ENCODE measurements at regions not wholly inside any gene's neighbourhood (a gene's known extent, or its start where the extent isn't known, plus 50 kb on each side); places are given as distances from the start of the nearest gene placed in this dataset.

DNA sequence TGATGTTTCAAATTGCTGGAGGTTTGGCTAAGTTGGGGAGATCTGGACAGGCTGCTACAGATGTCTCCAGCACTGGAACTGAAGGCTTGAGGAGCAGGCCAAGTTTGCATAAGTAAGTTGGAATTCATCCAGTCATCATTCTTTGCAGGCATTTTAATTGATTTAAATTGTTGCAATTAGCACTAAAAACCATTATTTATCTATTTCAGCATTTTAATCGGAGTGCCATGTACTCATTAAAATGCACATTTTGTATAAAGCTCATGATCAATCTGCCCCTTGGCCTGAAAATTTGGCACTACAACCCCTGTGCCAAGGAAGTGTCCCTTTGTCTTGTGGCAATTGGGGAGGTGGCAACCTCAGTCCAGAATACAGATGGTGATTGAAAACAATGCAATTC, 320.2 kb downstream of the MAT2B start:
- TF ChIP-seq, protein P1, sequence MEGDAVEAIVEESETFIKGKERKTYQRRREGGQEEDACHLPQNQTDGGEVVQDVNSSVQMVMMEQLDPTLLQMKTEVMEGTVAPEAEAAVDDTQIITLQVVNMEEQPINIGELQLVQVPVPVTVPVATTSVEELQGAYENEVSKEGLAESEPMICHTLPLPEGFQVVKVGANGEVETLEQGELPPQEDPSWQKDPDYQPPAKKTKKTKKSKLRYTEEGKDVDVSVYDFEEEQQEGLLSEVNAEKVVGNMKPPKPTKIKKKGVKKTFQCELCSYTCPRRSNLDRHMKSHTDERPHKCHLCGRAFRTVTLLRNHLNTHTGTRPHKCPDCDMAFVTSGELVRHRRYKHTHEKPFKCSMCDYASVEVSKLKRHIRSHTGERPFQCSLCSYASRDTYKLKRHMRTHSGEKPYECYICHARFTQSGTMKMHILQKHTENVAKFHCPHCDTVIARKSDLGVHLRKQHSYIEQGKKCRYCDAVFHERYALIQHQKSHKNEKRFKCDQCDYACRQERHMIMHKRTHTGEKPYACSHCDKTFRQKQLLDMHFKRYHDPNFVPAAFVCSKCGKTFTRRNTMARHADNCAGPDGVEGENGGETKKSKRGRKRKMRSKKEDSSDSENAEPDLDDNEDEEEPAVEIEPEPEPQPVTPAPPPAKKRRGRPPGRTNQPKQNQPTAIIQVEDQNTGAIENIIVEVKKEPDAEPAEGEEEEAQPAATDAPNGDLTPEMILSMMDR (IDR thresholded peaks at IDR 0.05) = no peak
- Histone ChIP-seq H3K36me3 (replicated peaks in 1 of 2; ENCODE audit: control insufficient read depth in 1 of 2, insufficient read depth in 2 of 2, low read length in 2 of 2) (no peaks in the 10 kb centered on the region), H3K4me3 (replicated peaks in 1 of 3; ENCODE audit: low read depth in 2 of 3, low read length in 3 of 3) (no peak overlapping the region), H3K9ac (ENCODE audit: insufficient read depth, low read length, poor library complexity, severe bottlenecking) (no peak overlapping the region), H3K9me3 (replicated peaks in 1 of 2; ENCODE audit: control insufficient read depth in 1 of 2, insufficient read depth in 1 of 2, low read length in 2 of 2) (peaks cover 0 to 13% of the 10 kb centered on the region in 2 donors), H2AFZ (ENCODE audit: insufficient read depth, low read depth, low read length, poor library complexity, severe bottlenecking) (no peak overlapping the region), H3K4me2 (replicated peaks; ENCODE audit: extremely low read depth, low read length, poor library complexity, severe bottlenecking) (no peak overlapping the region), H3K27ac (ENCODE audit: low read depth in 1 of 2, low read length in 2 of 2) (no peak overlapping the region), H3K79me2 (ENCODE audit: insufficient read depth, low read length) (no peaks in the 10 kb centered on the region), H4K20me1 (ENCODE audit: insufficient read depth, low read length) (no peaks in the 10 kb centered on the region), H3K27me3 (ENCODE audit: control insufficient read depth in 2 of 2, insufficient read depth in 2 of 2, low read length in 2 of 2) (no peaks in the 10 kb centered on the region), H3K4me1 (ENCODE audit: control insufficient read depth in 1 of 2, insufficient read depth in 2 of 2, low read length in 2 of 2) (no peaks in the 10 kb centered on the region)
- Mint-ChIP-seq H3K9me3 (peaks cover 4 to 17% (median 6%) of the 10 kb centered on the region in 7 donors), H3K27ac (no peak overlapping the region), H3K27me3 (ENCODE audit: low read depth in 3 of 3) (peaks cover 0 to 3% (median 2%) of the 10 kb centered on the region in 3 donors), H3K4me1 (no peaks in the 10 kb centered on the region), H3K36me3 (no peaks in the 10 kb centered on the region), H3K4me3 (no peak overlapping the region)
- DNase-seq = no peak
- intact Hi-C loops (cut with micrococcal nuclease) = no loop called here
- no CpG with 5 or more reads among the region's 1 CpG for WGBS (ENCODE audit: insufficient coverage)

DNA sequence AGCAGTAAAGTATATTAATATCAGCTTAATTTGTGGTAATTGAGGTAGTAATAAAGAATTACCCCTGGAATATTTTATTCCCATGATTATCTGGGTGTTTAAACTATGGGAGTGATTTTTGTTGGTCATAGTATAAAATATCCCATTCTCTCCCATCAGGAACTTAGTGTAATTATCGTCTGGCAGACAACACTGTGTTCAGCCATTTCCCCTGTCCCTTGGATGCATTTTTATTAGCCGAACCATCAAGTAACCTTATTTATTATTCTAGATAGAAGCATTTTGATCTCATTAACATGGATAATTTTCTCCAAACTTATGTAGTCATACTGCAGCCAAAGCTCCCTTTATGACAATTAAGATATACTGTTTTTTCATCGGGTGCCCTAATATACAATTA, 320.8 kb downstream of the MAT2B start:
- Histone ChIP-seq H3K9me3 (replicated peaks in 1 of 2; ENCODE audit: control insufficient read depth in 1 of 2, insufficient read depth in 1 of 2, low read length in 2 of 2) (peaks cover 0 to 15% of the 10 kb centered on the region in 2 donors), H3K27me3 (ENCODE audit: control insufficient read depth in 2 of 2, insufficient read depth in 2 of 2, low read length in 2 of 2) (no peaks in the 10 kb centered on the region), H3K36me3 (replicated peaks in 1 of 2; ENCODE audit: control insufficient read depth in 1 of 2, insufficient read depth in 2 of 2, low read length in 2 of 2) (no peaks in the 10 kb centered on the region), H3K4me3 (replicated peaks in 1 of 3; ENCODE audit: low read depth in 2 of 3, low read length in 3 of 3) (no peak overlapping the region), H3K9ac (ENCODE audit: insufficient read depth, low read length, poor library complexity, severe bottlenecking) (no peak overlapping the region), H2AFZ (ENCODE audit: insufficient read depth, low read depth, low read length, poor library complexity, severe bottlenecking) (no peak overlapping the region), H3K4me2 (replicated peaks; ENCODE audit: extremely low read depth, low read length, poor library complexity, severe bottlenecking) (no peak overlapping the region), H3K27ac (ENCODE audit: low read depth in 1 of 2, low read length in 2 of 2) (no peak overlapping the region), H3K79me2 (ENCODE audit: insufficient read depth, low read length) (no peaks in the 10 kb centered on the region), H4K20me1 (ENCODE audit: insufficient read depth, low read length) (no peaks in the 10 kb centered on the region), H3K4me1 (ENCODE audit: control insufficient read depth in 1 of 2, insufficient read depth in 2 of 2, low read length in 2 of 2) (no peaks in the 10 kb centered on the region)
- DNase-seq = no peak
- Mint-ChIP-seq H3K36me3 (no peaks in the 10 kb centered on the region), H3K27ac (no peak overlapping the region), H3K27me3 (ENCODE audit: low read depth in 3 of 3) (peaks cover 2 to 3% (median 2%) of the 10 kb centered on the region in 3 donors), H3K4me1 (no peaks in the 10 kb centered on the region), H3K9me3 (peaks cover 5 to 20% (median 11%) of the 10 kb centered on the region in 7 donors), H3K4me3 (no peak overlapping the region)
- no CpG with 5 or more reads among the region's 3 CpGs for WGBS (ENCODE audit: insufficient coverage)
- intact Hi-C loops (cut with micrococcal nuclease) = no loop called here
- TF ChIP-seq, protein P1 (IDR thresholded peaks at IDR 0.05) = no peak

Measured in CD14-positive monocyte (primary cell).